GM19468 (cell line): ENCODE measurements at regions not wholly inside any gene's neighbourhood (a gene's known extent, or its start where the extent isn't known, plus 50 kb on each side); places are given as distances from the start of the nearest gene placed in this dataset.
A peak's percentile ranks its signal among the peaks of the same experiment; 100 is the strongest.

Source experiments
- ATAC-seq: cut with Tn5 transposase; IDR thresholded peaks from one replicate; pipeline ENCODE4 v1.9.1; 2021; ENCODE audit warnings: mild to moderate bottlenecking, moderate library complexity, moderate number of reproducible peaks; ENCODE audit not compliant: unreplicated experiment; ENCODE audit errors: extremely low read depth

DNA sequence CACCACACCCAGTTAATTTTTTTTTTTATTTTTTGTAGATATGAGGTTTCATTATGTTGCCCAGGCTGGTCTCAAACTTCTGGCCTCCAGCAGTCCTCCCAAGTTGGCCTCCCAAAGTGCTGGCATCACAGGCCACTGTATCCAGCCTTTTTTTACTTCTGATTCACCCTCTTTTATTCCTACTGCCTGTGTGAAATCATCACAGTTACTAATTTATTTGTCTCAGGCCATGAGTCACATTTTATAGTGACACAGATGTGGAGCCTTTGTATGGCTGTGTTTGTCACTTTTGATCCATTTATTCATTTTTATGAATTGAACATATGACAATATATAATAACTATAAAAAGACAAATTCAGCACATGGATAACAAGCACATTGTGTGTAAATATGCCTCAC lies 67.1 kb upstream of the SNX2 start:
- no peak for ATAC-seq

DNA sequence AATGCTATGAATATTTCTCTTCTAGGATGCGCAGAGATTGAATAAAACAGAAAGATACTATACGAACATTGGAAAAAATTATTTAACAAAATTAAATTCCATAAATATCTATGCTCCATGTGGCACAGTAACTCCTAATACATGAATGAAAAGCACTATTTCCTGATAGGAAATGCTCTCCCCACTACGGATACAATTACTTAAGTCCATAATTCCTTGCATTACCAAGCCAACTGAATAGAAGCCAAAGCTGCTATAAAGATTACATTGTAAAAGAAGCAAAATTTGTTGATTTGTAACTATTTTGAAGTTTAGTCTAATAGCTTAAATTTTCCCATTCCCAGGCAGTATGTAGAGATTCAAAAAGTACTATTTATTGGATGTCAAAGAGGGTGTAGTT lies 61.8 kb upstream of the SNX2 start:
- no peak for ATAC-seq

- ATAC-seq: no peak
These were observed 59.8 kb upstream of the SNX2 start for GRCh38 chr5:122715095-122715494.

GRCh38 chr5:122718611-122719010 lies 56.3 kb upstream of the SNX2 start:
- no peak for ATAC-seq

- no peak for ATAC-seq
These were observed 54.7 kb upstream of the SNX2 start for GRCh38 chr5:122719991-122720746.

GRCh38 chr5:122721127-122721526 lies 53.8 kb upstream of the SNX2 start:
- ATAC-seq: no peak

GRCh38 chr5:122722341-122722740 lies 52.5 kb upstream of the SNX2 start:
- no peak for ATAC-seq

DNA sequence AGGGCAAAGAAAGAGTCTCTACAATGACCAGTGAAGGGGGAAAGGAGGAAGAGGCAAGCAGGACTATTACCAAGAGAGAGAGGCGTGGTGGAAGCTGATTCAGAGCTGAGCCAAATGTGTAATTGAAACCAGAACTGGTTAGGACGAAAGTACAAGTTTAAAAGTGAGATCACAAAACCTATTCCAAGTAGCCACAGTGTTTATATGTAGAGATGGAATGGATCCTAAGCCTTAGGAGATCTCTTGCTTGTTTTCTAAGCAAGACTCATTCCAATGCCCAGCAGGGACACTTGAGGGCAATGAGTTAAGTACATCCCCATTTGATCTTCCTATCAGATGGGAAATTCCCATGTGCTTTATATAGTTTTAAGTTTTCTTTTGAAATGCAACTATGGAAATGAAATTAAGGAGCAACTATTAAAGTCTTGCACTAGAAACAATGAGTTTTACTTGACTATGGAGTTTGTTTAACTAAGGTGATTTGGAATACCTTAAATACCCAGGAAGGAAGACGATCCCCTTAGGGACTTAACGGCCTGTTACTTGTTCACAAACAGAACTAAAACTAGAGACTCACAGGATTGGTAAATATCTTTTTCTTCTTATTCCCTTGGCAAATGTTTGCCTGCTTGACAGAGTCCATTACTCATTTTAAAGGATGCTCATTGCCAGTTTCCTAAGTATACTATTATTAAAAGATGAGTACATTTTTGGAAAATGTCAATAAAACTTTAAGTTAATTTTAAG lies 51.1 kb upstream of the SNX2 start:
- ATAC-seq: peak; percentile 80
